GM18499 (cell line): ENCODE measurements at regions not wholly inside any gene's neighbourhood (a gene's known extent, or its start where the extent isn't known, plus 50 kb on each side); places are given as distances from the start of the nearest gene placed in this dataset.

Source experiments
- ATAC-seq: cut with Tn5 transposase; IDR thresholded peaks from one replicate; pipeline ENCODE4 v1.9.1; 2021; ENCODE audit warnings: moderate number of reproducible peaks; ENCODE audit not compliant: insufficient read depth, unreplicated experiment

- no peak for ATAC-seq
Observed at GRCh38 chr2:104708967-104709366, 144.9 kb upstream of the POU3F3 start.

GRCh38 chr2:104716061-104716460 lies 137.9 kb upstream of the POU3F3 start:
- no peak for ATAC-seq

- peak; percentile 67 for ATAC-seq
Observed at GRCh38 chr2:104733226-104733943, 120.5 kb upstream of the POU3F3 start.

- no peak for ATAC-seq
Observed at GRCh38 chr2:104734937-104735586, 118.9 kb upstream of the POU3F3 start.

- no peak for ATAC-seq
Observed at GRCh38 chr2:104736026-104736425, 117.9 kb upstream of the POU3F3 start.

- no peak for ATAC-seq
Observed at GRCh38 chr2:104741860-104742259, 112.1 kb upstream of the POU3F3 start.

- no peak for ATAC-seq
Observed at GRCh38 chr2:104744537-104744936, 109.4 kb upstream of the POU3F3 start.

- ATAC-seq: no peak
Observed at GRCh38 chr2:104745846-104746245, 108.1 kb upstream of the POU3F3 start.

GRCh38 chr2:104746299-104746698 lies 107.6 kb upstream of the POU3F3 start:
- ATAC-seq: no peak

- ATAC-seq: no peak
Observed at GRCh38 chr2:104746858-104747257, 107.1 kb upstream of the POU3F3 start.

- no peak for ATAC-seq
Observed at GRCh38 chr2:104749856-104750460, 104.0 kb upstream of the POU3F3 start.

GRCh38 chr2:104752504-104752903 lies 101.4 kb upstream of the POU3F3 start:
- no peak for ATAC-seq

- ATAC-seq: no peak
Observed at GRCh38 chr2:104755026-104755878, 98.7 kb upstream of the POU3F3 start.

GRCh38 chr2:104756118-104756517 lies 97.8 kb upstream of the POU3F3 start:
- ATAC-seq: no peak

GRCh38 chr2:104757056-104757455 lies 96.9 kb upstream of the POU3F3 start:
- ATAC-seq: no peak

- no peak for ATAC-seq
Observed at GRCh38 chr2:104758199-104758620, 95.7 kb upstream of the POU3F3 start.

GRCh38 chr2:104762031-104762430 lies 91.9 kb upstream of the POU3F3 start:
- ATAC-seq: no peak

- ATAC-seq: no peak
Observed at GRCh38 chr2:104766683-104767082, 87.2 kb upstream of the POU3F3 start.

- no peak for ATAC-seq
Observed at GRCh38 chr2:104768694-104769093, 85.2 kb upstream of the POU3F3 start.

- ATAC-seq: no peak
Observed at GRCh38 chr2:104769096-104769495, 84.8 kb upstream of the POU3F3 start.

GRCh38 chr2:104772996-104773395 lies 80.9 kb upstream of the POU3F3 start:
- ATAC-seq: no peak
